HG03558 (cell line): ENCODE measurements at regions not wholly inside any gene's neighbourhood (a gene's known extent, or its start where the extent isn't known, plus 50 kb on each side); places are given as distances from the start of the nearest gene placed in this dataset.
"Not testable (repeated sequence)": the region's sequence is repeated elsewhere in the genome, so short reads cannot be mapped to it uniquely, and the experiment has no call there.

ENCODE experiments used
- ATAC-seq: cut with Tn5 transposase; IDR thresholded peaks from one replicate; pipeline ENCODE4 v1.9.1; 2021; ENCODE audit warnings: moderate number of reproducible peaks; ENCODE audit not compliant: unreplicated experiment; ENCODE audit errors: extremely low read depth

- no peak for ATAC-seq
These were observed 940.0 kb upstream of the GRIA3 start for GRCh38 chrX:122244080-122244479.

- ATAC-seq = no peak
These were observed 938.9 kb upstream of the GRIA3 start for GRCh38 chrX:122245175-122245574.

GRCh38 chrX:122245943-122246342, 938.1 kb upstream of the GRIA3 start:
- no peak for ATAC-seq

- no peak for ATAC-seq
These were observed 937.1 kb upstream of the GRIA3 start for GRCh38 chrX:122246937-122247336.

- ATAC-seq = no peak
These were observed 935.4 kb upstream of the GRIA3 start for GRCh38 chrX:122248681-122249080.

- no peak for ATAC-seq
These were observed 931.6 kb upstream of the GRIA3 start for GRCh38 chrX:122252454-122252853.

- no peak for ATAC-seq
These were observed 915.7 kb upstream of the GRIA3 start for GRCh38 chrX:122268353-122268752.

- ATAC-seq = no peak
These were observed 914.8 kb upstream of the GRIA3 start for GRCh38 chrX:122269243-122269781.

GRCh38 chrX:122270809-122271494, 913.1 kb upstream of the GRIA3 start:
- ATAC-seq = no peak

GRCh38 chrX:122272011-122272410, 912.1 kb upstream of the GRIA3 start:
- no peak for ATAC-seq

GRCh38 chrX:122279746-122280145, 904.3 kb upstream of the GRIA3 start:
- ATAC-seq = no peak

GRCh38 chrX:122299822-122300221, 884.3 kb upstream of the GRIA3 start:
- ATAC-seq = not testable (repeated sequence)

GRCh38 chrX:122301491-122301890, 882.6 kb upstream of the GRIA3 start:
- no peak for ATAC-seq

- ATAC-seq = no peak
These were observed 880.3 kb upstream of the GRIA3 start for GRCh38 chrX:122303761-122304160.

- ATAC-seq = no peak
These were observed 839.3 kb upstream of the GRIA3 start for GRCh38 chrX:122344816-122345215.

- no peak for ATAC-seq
These were observed 820.8 kb upstream of the GRIA3 start for GRCh38 chrX:122363112-122363795.

- ATAC-seq = not testable (repeated sequence)
These were observed 808.5 kb upstream of the GRIA3 start for GRCh38 chrX:122375533-122375932.

- ATAC-seq = no peak
These were observed 795.1 kb upstream of the GRIA3 start for GRCh38 chrX:122389005-122389404.

GRCh38 chrX:122418758-122419157, 765.3 kb upstream of the GRIA3 start:
- ATAC-seq = no peak

GRCh38 chrX:122421434-122422121, 762.5 kb upstream of the GRIA3 start:
- ATAC-seq = no peak

GRCh38 chrX:122422547-122422946, 761.5 kb upstream of the GRIA3 start:
- no peak for ATAC-seq
